ENCODE measurements at regions not wholly inside any gene's neighbourhood (a gene's known extent, or its start where the extent isn't known, plus 50 kb on each side); places are given as distances from the start of the nearest gene placed in this dataset.

DNA sequence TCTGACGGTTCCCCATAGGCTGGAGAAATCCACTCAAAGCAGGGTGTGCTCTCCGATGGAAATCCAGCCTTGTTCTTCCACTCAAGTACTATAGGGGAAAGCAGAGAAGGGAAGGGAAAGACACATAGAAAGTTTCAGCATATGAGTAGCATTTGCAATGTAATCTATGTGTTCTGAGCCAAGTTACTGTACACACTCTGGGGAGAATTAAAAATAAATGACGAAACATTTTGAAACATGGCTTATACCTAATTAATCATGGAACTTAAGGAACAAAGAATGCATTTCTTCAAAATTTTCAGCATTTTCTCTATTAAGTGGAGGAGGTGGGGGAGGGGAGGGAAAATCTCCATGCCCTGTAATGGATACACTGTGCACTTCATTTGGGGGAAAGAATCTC, 198.1 kb upstream of the HABP2 start:
- H3K9me3 Mint-ChIP-seq (ENCODE audit: low read depth): no peaks in the 10 kb centered on the region
- no peak overlapping the region for H3K27ac Mint-ChIP-seq (ENCODE audit: unreplicated experiment)
- no peaks in the 10 kb centered on the region for H3K4me1 Mint-ChIP-seq (ENCODE audit: low read depth)
- peaks cover 7% of the 10 kb centered on the region for H3K27me3 Mint-ChIP-seq (ENCODE audit: low read depth)
- no peaks in the 10 kb centered on the region for H3K36me3 Mint-ChIP-seq (ENCODE audit: low read depth)
- no peak overlapping the region for H3K4me3 Mint-ChIP-seq (ENCODE audit: unreplicated experiment)
- TF ChIP-seq, protein P1, sequence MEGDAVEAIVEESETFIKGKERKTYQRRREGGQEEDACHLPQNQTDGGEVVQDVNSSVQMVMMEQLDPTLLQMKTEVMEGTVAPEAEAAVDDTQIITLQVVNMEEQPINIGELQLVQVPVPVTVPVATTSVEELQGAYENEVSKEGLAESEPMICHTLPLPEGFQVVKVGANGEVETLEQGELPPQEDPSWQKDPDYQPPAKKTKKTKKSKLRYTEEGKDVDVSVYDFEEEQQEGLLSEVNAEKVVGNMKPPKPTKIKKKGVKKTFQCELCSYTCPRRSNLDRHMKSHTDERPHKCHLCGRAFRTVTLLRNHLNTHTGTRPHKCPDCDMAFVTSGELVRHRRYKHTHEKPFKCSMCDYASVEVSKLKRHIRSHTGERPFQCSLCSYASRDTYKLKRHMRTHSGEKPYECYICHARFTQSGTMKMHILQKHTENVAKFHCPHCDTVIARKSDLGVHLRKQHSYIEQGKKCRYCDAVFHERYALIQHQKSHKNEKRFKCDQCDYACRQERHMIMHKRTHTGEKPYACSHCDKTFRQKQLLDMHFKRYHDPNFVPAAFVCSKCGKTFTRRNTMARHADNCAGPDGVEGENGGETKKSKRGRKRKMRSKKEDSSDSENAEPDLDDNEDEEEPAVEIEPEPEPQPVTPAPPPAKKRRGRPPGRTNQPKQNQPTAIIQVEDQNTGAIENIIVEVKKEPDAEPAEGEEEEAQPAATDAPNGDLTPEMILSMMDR (IDR thresholded peaks at IDR 0.05): no peak
- DNase-seq (ENCODE audit: low spot score): no peak

DNA sequence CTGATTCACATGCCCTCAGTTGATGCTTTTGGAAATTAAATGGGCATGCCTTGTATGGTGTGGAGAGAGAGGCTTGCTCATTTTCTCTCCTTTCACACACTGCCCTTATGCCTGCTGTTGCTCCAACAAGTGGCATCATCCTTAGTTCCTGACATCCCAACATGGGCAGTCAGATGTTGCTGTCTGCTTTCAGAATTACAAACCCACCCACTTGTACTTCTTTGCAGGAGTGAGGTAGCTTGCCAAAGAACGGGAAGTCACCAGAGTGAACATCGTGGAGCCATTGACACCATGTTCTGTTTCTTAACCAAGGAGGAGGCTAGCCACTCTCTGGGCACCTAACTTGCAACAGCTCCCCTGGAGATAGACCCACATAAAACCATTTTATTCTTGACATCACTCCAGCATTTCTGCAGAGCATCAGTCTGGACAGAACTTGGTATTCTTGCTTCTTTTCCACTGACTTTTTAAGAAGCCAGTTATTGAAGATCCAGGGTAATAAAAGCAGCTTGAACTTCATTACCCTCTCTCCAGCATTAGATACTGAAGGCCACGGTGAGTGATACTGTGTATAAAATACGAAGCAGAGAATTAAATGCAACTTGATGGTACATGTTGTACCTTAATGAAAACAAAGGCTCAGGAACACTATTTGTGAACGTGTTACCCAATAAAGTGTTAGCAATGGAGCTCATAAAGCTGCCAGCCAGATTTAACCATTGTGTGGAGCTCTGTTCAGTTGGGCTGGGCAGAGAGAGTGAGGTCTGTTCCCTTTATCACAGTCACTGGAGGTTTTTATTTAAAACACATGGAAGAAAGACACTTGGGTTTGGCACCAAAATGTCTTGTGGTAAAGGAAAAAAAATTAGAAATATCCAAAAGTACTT, 195.8 kb upstream of the HABP2 start:
- Mint-ChIP-seq H3K4me1 (ENCODE audit: low read depth) (peaks cover 7% of the 10 kb centered on the region), H3K27ac (ENCODE audit: unreplicated experiment) (no peak overlapping the region), H3K4me3 (ENCODE audit: unreplicated experiment) (no peak overlapping the region), H3K9me3 (ENCODE audit: low read depth) (no peaks in the 10 kb centered on the region), H3K36me3 (ENCODE audit: low read depth) (no peaks in the 10 kb centered on the region), H3K27me3 (ENCODE audit: low read depth) (peaks cover 7% of the 10 kb centered on the region)
- DNase-seq (ENCODE audit: low spot score): no peak
- TF ChIP-seq, protein P1 (IDR thresholded peaks at IDR 0.05): no peak

DNA sequence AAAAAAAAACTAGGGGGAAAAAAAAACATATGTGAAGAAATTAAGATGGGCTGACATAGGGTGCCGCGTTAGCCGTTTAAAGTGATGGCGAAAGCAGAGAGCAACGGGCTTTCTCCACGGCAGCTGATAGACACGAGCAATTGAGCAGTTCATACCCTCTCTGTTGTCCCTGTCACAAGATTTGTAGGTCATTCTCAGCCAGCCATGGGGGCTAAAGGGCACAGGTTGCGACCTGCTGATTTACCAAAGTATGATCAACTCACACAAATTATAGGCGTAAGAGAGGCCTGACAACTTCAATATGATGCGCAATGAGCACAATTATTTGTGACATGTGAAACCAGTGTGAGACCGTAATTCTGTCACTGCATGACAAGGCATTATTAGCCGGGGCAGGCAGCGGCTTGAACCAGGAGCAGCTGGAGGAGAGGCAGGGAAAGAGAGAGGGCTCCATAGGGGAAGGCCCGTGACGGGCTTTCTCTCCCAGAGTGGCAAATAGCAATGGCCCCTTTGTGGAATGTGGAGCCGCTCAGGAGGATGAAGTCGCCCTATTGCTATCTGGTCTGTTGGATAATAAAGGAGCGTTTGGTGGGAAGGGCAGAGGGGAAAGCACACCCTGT, 195.1 kb upstream of the HABP2 start:
- H3K4me1 Mint-ChIP-seq (ENCODE audit: low read depth): peaks cover 14% of the 10 kb centered on the region
- H3K27ac Mint-ChIP-seq (ENCODE audit: unreplicated experiment): no peak overlapping the region
- H3K27me3 Mint-ChIP-seq (ENCODE audit: low read depth): peaks cover 7% of the 10 kb centered on the region
- no peak overlapping the region for H3K4me3 Mint-ChIP-seq (ENCODE audit: unreplicated experiment)
- H3K36me3 Mint-ChIP-seq (ENCODE audit: low read depth): no peaks in the 10 kb centered on the region
- TF ChIP-seq, protein P1 (IDR thresholded peaks at IDR 0.05): no peak
- no peak for DNase-seq (ENCODE audit: low spot score)
- no peaks in the 10 kb centered on the region for H3K9me3 Mint-ChIP-seq (ENCODE audit: low read depth)

DNA sequence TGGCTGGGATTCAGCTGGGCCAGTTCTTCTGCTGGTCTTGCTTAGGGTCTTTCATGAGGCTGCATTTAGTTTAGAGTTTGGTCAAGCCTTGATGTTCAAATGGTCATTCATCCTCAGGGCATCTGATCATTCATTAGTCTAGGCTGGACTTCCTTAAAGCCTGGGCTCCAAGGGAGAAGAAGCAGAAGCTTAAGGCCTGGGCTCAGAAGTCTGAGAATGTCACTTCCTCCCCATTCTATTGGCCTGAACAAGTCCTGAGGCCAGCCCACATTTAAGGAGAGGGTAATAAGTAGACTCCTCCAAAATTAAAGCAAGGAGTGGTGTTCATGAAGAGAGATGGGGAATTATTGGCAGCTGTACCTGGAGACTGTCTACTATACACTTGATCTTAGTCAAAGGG, 193.2 kb upstream of the HABP2 start:
- peaks cover 18% of the 10 kb centered on the region for H3K4me1 Mint-ChIP-seq (ENCODE audit: low read depth)
- H3K27ac Mint-ChIP-seq (ENCODE audit: unreplicated experiment): no peak overlapping the region
- no peaks in the 10 kb centered on the region for H3K9me3 Mint-ChIP-seq (ENCODE audit: low read depth)
- no peak for DNase-seq (ENCODE audit: low spot score)
- H3K27me3 Mint-ChIP-seq (ENCODE audit: low read depth): peaks cover 4% of the 10 kb centered on the region
- TF ChIP-seq, protein P1 (IDR thresholded peaks at IDR 0.05): no peak
- no peaks in the 10 kb centered on the region for H3K36me3 Mint-ChIP-seq (ENCODE audit: low read depth)
- no peak overlapping the region for H3K4me3 Mint-ChIP-seq (ENCODE audit: unreplicated experiment)

DNA sequence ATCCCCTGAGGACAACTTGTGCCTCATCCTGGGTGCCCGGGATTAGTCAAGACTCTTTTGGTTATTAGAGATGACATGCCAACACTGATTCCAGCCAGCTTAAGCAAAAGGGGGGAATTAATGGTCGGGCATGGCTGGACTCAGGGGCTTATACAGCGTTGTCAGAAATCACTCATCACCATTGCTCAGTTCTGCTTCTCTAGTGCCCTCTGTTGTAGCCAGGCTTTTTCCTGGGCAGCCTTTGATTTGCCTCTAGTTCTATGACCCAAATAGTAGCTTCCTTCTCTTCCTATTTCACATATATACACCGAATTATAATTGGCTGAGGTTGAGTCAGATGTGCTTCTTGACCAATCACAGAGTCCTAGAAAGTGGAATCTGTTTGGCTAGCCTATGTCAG, 192.0 kb upstream of the HABP2 start:
- no peak overlapping the region for H3K27ac Mint-ChIP-seq (ENCODE audit: unreplicated experiment)
- peaks cover 7% of the 10 kb centered on the region for H3K27me3 Mint-ChIP-seq (ENCODE audit: low read depth)

More for the DNA sequence above, 192.0 kb upstream of the HABP2 start:
- TF ChIP-seq, protein P1 (IDR thresholded peaks at IDR 0.05): no peak
- peaks cover 4% of the 10 kb centered on the region for H3K36me3 Mint-ChIP-seq (ENCODE audit: low read depth)
- peaks cover 4% of the 10 kb centered on the region for H3K9me3 Mint-ChIP-seq (ENCODE audit: low read depth)
- peaks cover 18% of the 10 kb centered on the region for H3K4me1 Mint-ChIP-seq (ENCODE audit: low read depth)
- no peak overlapping the region for H3K4me3 Mint-ChIP-seq (ENCODE audit: unreplicated experiment)
- no peak for DNase-seq (ENCODE audit: low spot score)
